ENCODE measurements at regions not wholly inside any gene's neighbourhood (a gene's known extent, or its start where the extent isn't known, plus 50 kb on each side); places are given as distances from the start of the nearest gene placed in this dataset.
A peak's percentile ranks its signal among the peaks of the same experiment; 100 is the strongest.
"Not testable (repeated sequence)": the region's sequence is repeated elsewhere in the genome, so short reads cannot be mapped to it uniquely, and the experiment has no call there.

DNA sequence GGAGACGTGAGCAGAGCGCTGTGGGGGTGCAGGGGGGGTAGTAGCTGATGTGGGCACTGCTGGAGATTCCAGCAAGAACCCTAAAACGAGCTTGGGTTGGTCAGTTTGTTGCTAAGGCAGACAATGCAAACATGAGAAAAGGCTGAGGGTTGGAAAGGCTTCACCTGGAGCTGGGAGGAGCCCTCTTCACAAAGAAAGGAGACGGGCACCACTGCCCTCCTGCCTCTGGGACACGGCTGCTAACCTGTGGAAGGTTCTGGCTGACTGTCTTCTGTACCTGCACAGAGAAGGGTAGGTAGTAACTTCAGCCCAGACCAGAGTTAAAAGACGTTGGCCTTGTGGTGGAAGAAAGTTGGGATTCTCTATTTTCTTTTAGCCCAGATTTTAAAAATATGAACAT is 108.7 kb downstream of the SUCLA2 start:
- no peak for DNase-seq

DNA sequence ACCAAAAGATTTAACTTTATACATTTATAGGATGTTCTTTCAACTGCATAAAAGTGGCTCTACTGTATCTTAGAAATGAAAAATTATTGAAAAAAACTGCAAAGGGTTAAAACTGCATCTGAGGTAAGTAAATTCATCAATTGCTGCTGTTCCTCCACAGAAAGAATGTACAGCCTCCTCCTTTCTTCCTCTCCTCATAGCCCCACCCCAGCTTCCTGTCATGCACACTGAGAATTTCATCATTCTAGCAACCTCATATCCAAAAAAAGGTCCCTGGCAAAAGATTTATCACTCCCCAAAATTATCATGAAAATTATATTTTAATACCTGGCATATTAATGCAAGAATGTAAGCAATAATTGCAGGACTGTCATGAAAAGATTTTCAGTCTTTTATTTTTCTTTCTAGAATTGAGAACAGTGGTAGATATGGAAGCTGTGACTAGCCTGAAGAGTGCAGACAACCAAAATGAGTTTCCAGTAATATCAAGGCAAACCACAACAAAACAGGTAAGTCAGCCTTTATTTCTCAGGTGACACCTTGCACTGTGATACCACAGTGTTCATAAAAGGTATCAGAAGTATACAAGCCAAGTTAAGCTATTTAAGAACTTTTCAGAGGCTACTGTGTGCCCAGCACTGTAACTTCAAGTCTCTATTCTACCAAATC is 110.8 kb downstream of the SUCLA2 start:
- peak; percentile 73 for DNase-seq

DNA sequence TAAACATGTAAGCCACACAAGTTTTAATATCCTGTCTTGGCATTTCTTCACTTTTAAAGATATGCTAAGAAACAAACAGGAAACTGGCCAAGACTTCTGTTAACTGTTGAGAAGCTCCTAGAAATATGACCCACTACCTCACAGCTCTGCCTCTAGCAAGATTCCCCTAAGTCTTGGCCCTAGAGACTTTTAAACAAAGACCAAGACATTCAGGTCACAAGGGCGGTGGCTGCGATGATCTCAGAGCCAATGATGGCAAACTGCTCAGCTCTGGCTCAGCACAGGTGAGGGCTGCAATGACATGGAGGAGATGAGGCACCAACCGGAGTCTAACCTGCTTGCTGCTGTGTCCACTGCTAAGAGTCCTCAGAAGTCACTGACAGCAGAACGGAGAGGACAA is 114.8 kb downstream of the SUCLA2 start:
- no peak for DNase-seq

DNA sequence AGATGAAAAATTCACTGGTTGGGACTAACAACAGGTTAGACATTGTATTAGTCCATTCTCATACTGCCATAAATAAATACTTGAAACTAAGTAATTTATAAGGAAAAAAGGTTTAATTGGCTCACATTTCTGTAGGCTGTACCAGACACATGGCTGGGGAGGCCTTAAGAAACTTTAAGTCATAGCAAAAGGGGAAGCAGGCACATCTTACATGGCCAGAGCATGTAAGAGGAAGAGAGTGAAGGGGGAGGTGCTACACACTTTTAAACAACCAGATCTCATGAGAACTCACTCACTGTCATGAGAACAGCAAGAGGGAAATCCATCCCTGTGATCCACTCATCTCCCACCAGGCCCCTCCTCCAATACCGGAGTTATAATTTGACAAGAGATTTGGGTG is 125.9 kb downstream of the SUCLA2 start:
- no peak for DNase-seq

DNA sequence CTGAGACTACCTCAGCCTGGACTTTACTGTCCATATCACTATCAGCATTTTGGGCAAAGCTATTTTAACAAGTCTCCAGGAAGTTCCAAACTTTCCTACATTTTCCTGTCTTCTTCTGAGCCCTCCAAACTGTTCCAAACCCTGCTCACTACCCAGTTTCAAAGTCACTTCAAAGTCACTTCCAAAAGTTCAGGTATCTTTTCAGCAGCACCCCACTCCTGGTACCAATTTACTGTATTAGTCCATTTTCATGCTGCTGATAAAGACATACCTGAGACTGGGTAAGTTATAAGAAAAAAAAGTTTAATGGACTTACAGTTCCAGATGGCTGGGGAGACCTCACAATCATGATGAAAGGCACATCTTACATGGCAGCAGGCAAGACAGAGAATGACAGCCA is 127.1 kb downstream of the SUCLA2 start:
- DNase-seq, result not testable (repeated sequence)

DNA sequence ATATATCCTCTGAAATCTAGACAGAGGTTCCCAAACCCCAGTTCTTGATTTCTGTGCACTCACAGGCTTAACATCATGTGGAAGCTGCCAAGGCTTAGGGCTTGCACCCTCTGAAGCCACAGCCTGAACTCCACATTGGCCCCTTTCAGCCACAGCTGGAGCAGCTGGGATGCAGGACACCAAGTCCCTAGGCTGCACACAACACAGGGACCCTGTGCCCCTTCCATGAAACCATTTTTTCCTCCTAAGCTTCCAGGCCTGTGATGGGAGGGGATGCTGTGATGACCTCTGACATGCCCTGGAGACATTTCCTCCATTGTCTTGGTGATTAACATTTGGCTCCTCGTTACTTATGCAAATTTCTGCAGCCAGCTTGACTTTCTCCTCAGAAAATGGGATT is 127.8 kb downstream of the SUCLA2 start:
- not testable (repeated sequence) for DNase-seq

DNA sequence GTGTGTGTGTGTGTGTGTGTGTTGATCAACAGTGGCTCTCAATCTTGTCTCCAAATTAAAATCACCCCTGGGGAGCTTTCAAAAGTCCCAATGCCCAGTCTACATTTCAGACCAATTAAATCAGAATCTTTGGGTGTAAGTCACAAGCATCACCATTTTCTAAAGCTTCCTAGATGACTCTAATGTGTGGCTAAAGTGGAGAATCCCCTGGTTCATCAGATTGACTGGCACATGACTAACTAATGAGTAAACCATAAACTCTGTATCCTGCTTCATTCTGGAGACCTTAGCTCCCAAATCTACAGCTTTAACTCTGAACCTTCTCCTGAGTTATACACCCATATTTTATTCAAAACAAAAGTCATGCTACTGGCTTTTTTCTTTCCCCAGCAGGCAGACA is 131.3 kb downstream of the SUCLA2 start:
- no peak for DNase-seq

DNA sequence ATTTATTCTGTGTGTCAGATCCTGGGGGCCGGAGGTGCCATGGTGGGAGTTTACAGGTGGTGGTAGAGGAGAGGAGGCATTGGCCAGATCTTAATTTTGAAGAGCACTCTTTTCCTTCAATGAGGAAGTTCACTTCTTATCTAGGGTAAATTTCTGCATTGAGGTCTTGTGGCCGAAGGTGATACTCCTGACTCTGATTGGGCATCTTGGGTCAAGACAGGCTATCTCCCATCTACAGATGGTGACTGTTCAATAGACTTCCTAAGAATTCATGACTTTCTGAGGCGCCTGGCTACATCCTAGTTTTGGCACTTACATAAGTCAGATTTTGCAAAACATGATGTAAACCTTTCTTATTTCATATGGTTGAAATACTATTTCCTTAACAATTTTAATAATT is 135.2 kb downstream of the SUCLA2 start:
- DNase-seq, result no peak

DNA sequence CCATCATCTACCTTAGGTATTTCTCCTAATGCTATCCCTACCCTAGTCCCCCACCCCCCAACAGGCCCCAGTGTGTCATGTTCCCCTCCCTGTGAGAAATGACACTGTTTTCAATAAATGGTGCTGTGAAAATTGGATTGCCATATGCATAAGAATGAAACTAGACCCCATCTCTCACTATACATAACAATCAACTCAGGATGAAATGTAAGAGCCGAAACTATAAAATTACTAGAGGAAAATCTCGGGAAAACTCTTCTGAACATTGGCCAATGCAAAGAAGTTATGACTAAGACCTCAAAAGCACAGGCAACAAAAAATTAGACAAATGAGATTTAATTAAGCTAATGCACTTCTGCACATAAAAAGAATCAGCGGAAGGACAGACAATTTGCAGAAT is 138.2 kb downstream of the SUCLA2 start:
- no peak for DNase-seq

DNA sequence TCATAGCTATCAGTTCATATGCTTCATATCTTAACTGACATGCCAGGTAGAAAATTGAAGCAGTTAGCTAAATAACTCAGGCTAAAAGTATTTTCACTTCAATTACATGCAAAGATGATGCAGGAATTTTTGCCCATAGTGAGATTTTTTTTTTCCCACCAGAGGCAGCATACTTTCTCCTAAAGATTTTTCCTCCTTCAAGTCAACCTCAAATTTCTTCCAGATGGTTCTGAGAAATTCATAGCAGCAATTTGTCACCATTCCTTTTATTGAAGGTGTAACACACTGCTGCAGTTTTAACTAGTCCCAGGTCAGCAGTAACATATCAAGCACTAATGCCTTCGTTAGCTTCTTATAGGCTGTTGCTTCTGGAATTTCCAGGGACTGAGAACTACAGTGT is 141.9 kb downstream of the SUCLA2 start:
- DNase-seq, result peak; percentile 86

DNA sequence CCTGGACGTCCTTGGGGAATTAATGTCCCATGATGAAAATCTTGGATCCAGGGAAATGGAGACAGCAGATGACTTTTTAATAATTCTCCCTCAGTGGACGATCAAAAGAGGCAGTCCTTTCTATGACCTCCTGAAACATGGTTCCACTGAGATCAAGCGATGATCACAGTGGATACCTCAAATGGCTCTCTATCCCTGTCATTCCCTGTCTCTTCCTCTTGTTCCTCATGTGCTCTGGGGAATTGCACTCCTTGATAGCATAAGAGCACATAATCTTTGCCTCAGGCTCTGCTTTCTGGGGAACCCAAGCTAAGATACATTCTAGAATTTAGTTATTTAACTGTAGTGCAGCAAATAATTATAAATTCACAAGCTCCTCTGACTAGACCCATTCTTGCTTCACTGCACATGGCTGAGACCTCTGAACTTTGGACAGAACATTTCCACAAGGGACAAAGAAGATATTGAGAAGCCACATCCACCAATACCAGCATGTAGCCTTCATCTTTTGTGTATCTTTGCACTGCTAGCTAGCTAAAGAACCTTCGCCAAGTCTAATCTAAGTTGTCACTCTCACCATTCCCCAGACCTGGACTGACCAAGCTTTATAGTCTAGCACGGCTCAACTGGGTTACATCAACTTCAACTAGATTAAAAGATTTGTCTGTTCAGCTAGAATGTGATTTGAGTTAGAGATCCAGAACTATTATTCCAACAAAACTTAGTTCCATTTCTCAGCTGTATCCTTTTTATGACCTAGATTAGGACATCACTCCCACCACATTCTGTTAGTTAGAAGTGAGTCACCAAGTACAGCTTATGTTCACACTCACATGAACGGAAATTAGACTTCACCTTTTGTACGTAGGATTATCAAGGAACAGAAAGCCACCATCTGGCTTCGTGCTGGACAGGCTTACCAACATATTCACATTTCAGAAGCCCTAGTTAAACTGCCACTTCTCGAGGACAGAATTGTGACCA is 142.7 kb downstream of the SUCLA2 start:
- peak; percentile 57 for DNase-seq

DNA sequence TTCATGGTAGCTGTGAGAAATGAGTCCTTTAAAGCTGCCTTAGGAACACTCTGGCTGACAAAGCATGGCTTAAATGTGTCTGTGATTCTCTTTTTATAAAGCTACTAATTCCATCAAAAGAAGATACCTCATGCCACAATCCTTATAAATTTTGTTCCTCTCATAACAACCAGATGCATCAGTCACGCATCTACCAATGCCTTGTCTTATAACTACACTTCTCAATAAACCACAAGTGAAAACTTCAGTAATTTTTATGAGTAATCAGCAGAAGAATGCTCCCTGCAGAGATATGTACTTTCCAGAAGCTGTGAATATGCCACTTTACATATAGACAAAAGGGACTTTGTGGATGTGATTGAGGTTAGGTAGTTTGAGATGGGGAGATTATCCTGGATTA is 147.8 kb downstream of the SUCLA2 start:
- peak; percentile 93 for DNase-seq

DNA sequence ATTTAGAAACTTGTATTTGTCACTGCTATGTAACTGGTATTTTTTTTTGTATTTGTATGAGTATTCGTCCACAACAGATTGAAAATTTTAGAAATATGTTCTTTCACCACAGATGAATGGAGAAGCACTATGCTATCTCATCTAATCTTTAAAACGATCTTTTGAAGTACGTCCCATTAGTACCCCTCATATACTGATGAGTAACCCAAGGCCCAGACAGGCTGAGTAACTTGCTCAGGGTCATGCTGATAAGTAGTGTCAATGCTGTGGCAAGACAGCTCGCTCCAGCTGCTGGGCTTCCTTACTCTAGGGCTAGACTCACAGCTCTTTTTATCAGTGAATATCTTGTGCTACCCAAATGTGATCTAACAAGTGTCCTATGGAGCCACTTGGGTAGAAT is 154.2 kb downstream of the SUCLA2 start:
- DNase-seq, result no peak

DNA sequence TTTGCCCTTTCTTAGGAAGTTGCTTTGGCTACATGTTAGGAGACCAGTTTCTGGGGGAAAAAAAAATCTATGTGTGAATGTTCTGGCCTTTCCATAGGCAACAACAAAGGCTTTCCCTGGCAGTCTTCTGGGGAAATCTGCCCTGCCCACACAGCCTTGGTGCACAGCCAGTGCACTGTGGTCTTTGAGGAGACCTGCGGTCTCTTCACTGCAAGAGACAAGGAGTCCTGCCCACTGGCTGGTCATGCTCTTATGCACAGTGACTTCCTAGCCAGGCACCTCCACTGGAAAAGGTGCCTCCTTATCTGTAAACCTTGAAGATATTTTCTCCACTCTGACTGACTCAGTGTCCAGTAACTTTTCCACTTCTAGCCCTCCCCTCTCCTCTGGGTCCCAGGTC is 155.1 kb downstream of the SUCLA2 start:
- DNase-seq, result no peak

DNA sequence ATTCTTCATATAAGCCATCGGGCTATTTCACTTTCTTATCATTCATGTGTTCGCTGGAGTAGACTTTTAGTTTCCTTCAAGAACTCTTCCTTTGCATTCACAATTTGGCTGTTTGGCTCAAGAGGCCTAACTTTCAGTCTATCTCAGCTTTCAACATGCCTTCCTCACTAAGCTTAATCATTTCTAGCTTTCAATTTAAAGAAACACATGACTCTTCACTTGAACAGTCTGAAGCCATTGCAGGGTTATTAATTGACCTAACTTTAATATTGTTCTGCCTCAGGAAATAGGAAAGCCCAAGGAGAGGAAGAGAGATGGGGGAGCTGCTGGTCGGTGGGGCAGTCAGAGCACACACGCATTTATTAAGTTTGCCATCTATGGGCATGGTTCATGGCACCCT is 158.1 kb downstream of the SUCLA2 start:
- DNase-seq, result no peak

DNA sequence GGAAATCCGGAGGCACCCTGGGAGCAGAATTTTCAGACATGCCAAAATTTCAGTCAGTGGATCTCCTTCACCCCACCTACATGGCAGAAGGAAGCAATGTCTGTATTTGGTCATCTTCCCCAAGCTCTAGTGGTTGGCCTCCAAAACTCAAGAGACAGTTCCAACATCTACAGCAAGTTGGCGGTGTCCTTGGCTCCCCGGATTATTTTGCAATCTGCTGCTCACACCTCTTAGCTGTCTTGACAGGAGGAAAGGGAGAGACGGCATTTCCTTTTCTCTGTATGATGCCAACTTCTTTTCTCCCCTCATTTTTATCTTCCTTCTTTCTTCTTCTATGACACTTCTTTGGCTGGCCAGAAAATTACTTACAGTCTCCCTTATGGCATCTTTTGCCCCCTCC is 159.9 kb downstream of the SUCLA2 start:
- no peak for DNase-seq

DNA sequence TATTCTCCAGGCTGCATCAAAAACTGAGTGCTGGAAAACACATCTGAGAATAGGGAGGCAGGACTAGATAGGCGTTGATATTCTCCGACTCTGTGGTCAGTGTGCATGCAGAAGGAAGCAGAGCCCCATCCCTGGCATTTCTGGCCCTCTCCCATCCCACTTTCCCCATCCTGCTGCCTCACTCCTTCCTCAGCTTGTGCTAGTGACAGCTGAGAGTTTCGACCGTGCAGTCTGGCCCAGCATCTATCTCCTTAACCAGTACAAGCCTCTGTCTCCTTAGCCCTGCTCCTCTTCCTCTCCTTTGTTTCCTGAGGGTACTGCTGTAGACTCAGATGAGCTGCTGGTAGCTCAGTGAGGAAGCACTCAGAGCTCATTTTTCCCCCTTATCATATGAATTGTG is 163.2 kb downstream of the SUCLA2 start:
- DNase-seq, result no peak

DNA sequence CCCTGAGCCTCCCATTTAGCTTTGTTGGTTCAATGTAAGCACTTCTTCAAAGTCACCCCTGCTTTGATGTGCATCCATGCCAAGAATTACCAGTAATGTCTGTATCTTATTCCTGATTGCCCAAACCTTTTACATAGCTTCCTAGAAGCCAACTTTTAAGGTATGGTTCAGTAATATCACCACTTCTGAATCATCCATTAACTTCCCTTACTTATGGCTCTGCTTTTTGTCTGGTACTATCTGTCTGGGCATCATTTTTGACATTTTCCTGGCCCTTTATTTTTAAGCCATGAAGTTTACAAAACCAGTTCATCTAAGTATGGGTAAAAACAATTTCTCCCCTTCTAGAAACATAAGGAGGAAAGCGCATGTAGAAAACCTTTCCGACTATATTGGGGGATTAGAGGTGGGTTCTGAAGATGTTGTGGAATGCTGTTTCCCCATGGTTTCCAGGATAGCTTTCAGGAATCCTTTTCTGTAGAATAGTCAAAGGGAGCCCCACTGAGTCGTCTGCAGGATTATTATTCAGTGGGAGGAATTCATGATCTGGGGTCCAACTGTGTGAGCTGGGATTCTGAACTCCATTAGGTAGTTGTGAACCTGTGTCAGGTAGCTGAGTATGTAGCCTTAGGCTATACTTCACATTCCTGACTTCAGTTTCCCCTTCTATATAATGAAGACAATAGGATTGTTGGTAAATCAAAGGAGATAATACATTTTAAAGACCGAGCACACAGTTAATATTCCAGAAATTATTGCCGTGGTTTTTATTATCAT is 163.8 kb downstream of the SUCLA2 start:
- no peak for DNase-seq

DNA sequence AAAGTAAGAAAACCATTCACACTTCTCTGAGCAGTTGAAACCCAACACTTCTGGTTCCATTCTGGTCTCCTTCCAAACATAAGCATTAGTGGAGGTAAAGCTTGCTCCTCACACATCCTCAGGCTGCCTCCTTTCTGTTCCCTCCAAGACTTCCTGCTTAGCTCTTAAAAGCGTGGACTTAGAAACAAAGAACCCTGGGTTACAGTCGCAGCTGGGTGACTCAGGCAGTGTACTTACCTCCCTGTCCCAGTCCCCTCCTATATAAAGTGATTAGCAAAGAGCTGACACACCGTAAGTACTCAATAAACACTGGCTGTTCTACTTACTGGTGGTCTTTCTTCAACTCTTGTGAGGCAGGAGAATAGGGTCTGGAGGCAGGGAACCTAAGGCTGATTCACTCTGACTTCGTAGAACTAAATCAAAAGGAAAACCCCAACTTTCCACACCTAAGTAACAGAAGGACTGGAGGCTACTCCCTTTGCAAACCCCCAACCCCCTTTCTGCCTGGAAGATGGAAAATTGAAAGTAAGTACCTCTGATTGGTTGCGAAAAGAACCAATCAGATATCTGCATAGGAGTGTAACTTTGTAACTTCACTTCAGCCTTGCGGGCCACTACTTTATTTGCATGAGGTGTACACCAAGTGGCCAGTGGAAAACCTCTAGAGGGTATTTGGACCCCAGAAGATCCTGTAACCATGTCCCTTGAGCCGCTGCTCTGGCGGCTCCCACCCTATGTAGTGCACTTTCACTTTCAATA is 165.4 kb downstream of the SUCLA2 start:
- no peak for DNase-seq

DNA sequence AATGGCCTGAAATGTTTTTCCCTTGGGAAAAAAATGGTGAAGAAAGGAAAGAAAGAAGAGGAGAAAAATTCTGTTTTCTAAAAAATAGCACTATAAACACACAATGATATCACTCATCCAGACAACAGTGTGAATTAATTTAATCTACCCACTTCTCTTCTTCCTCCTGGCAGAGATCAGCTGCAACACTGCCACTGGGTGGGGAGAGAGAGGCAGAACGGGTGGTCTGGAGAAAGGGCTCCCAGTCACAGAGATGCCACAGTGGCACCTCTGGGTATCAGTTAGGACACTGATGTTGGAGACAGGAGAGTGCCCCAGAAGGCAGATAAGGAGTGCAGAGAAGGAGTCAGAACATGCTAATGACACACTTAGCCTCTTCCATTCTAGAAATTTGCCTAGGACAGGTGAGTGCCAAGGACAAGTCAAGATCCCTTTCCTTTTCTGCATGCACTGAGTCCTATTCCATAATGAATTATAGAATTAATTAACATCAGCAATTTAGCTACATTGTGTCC is 168.6 kb downstream of the SUCLA2 start:
- no peak for DNase-seq

DNA sequence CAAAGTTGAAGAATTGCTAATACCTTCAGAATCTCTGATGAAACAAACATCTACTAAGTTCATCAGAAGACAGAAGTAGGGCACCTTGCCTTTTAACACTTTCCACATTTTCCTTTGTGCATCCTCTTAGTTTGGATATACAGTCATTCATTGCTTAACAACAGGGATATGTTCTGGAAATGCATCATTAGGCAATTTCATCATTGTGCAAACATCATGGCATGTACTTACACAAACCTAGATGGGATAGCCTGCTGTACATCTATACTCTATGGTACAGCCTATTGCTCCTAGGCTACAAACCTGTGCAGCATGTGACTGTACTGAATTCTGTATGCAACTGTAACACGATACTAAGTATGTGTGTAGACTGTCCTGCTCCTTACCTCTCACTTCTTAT is 169.8 kb downstream of the SUCLA2 start:
- peak; percentile 24 for DNase-seq

DNA sequence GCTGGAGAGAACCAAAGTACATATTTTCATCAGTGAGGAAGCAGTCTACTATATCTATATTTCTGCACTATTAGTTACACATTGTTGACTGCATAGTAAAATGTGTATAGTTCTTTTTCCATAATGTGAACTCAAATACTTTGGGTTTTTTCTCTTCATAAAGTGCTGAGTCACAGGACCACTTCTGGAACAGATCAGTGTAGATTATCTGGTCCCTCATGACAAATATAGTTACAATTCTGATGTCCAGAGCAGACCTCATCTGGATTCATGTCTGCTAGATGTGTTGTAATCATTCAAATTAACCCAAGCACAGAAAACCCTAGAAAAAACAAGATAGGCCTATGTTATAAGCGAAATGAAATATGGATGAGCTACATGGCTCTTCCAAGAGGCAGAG is 171.4 kb downstream of the SUCLA2 start:
- peak; percentile 78 for DNase-seq
